PC-3 (cell line): ENCODE measurements at regions not wholly inside any gene's neighbourhood (a gene's known extent, or its start where the extent isn't known, plus 50 kb on each side); places are given as distances from the start of the nearest gene placed in this dataset.

Source experiments
- CTCF ChIP-seq: fragments of 300-600 bp; sonication (generic); conservative IDR thresholded peaks from 2 replicates; pipeline ENCODE4 v1.5.1; 2017; ENCODE audit warnings: antibody characterized with exemption, low read depth, mild to moderate bottlenecking, low read length
- EZH2 ChIP-seq: fragments of 300-600 bp; sonication (generic); IDR thresholded peaks from one replicate; pipeline ENCODE4 v1.6.1; 2017; ENCODE audit warnings: antibody characterized with exemption, mild to moderate bottlenecking, low read length; ENCODE audit not compliant: unreplicated experiment
- EZH2phosphoT487 ChIP-seq: fragments of 300-600 bp; sonication (generic); IDR thresholded peaks from 2 replicates; pipeline ENCODE4 v1.6.1; 2018; ENCODE audit warnings: mild to moderate bottlenecking, antibody characterized with exemption, low read length, borderline replicate concordance

GRCh38 chr4:138013625-138014024 is 228.5 kb downstream of the SLC7A11 start:
- no peak for TF ChIP-seq CTCF
- TF ChIP-seq EZH2: no peak
- TF ChIP-seq EZH2phosphoT487: no peak
